ENCODE measurements at regions not wholly inside any gene's neighbourhood (a gene's known extent, or its start where the extent isn't known, plus 50 kb on each side); places are given as distances from the start of the nearest gene placed in this dataset.

DNA sequence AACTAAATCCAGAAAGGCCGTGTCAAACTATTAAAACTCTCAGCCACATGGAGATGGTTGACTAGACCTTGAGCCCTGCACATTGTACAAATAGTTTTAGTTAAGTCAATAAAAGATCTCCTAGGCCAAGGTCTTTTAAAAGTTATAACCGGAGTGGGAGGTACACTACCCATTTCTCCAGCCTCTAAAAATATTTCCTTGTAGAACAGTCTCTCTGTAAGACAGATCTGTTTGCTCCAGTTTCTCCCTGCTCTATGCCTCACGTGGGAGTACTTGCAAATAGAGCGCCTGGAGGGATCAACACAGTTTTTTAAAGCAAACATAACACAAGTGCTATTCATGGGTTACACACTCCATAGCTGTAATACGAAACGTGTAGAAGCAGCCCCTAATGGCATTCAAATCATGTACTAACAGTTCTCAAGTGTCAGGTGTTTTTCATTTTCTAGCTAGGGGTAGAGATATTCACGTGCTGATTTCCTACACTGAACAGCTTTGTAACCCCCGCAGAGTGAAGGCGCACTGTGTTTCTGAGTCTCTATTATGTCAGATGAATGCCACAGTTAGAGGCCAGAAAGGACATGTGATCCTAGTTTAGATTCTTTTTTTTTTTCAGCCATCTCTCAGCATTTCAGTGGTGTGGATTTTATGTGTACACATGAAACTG, 703.4 kb upstream of the GRAMD2B start:
- peak overlapping the region; percentile 98 for H3K27ac Mint-ChIP-seq

DNA sequence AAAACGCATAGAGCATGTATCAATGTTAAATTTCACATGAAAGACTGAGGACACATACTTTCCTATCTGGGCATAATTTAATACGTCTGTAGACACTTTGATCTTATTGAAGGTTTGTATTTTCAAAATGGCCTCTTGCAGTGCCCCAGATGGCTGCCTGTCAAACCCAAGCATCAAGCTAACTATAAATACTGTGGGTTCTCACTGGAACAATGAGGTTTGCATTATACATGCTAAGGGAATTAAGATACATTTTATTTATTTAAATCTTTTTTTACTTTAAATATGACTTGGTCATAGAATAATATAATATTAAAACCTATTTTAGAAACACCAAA, 702.9 kb upstream of the GRAMD2B start:
- peak overlapping the region; percentile 98 for H3K27ac Mint-ChIP-seq
- no peak for DNase-seq (ENCODE audit: low spot score)
- H4K20me1 ChIP-seq (ENCODE audit: low read depth): no peaks in the 10 kb centered on the region
- H2AFZ ChIP-seq (replicated peaks): peak overlapping the region; percentile 56
- H3K9me3 Mint-ChIP-seq: peaks cover 4% of the 10 kb centered on the region
- peaks cover 62% of the 10 kb centered on the region for H3K4me1 Mint-ChIP-seq
- H3K36me3 ChIP-seq: no peaks in the 10 kb centered on the region
- H3K4me2 ChIP-seq: peak overlapping the region; percentile 63
- H3F3A ChIP-seq (ENCODE audit: low read depth): peaks cover 20% of the 10 kb centered on the region
- H3K27me3 ChIP-seq: no peaks in the 10 kb centered on the region
- peaks cover 59% of the 10 kb centered on the region for H3K4me1 ChIP-seq
- H3K36me3 Mint-ChIP-seq: peaks cover 1% of the 10 kb centered on the region
- H3K27ac ChIP-seq: peak overlapping the region; percentile 50
- H3K79me2 ChIP-seq (ENCODE audit: low read depth): no peaks in the 10 kb centered on the region
- TF ChIP-seq CTCF (IDR thresholded peaks at IDR 0.05) (no peak), EZH2phosphoT487 (IDR thresholded peaks at IDR 0.05) (no peak), EZH2 (IDR thresholded peaks at IDR 0.05) (no peak)
- no peak overlapping the region for H3K4me3 ChIP-seq
- no peak overlapping the region for H3K9ac ChIP-seq
- H3K9me3 ChIP-seq (ENCODE audit: low read depth): no peaks in the 10 kb centered on the region
- H3K4me3 Mint-ChIP-seq: no peak overlapping the region
- H3K27me3 Mint-ChIP-seq (ENCODE audit: insufficient read depth, low read depth): no peaks in the 10 kb centered on the region

More for the DNA sequence above, 703.4 kb upstream of the GRAMD2B start:
- H3K4me1 Mint-ChIP-seq: peaks cover 64% of the 10 kb centered on the region
- H3F3A ChIP-seq (ENCODE audit: low read depth): peaks cover 20% of the 10 kb centered on the region
- no peaks in the 10 kb centered on the region for H3K27me3 Mint-ChIP-seq (ENCODE audit: insufficient read depth, low read depth)
- H3K27ac ChIP-seq: peak overlapping the region; percentile 50
- peak overlapping the region; percentile 63 for H3K4me2 ChIP-seq
- H3K9ac ChIP-seq: no peak overlapping the region
- peak; percentile 80 for DNase-seq (ENCODE audit: low spot score)
- H3K4me1 ChIP-seq: peaks cover 63% of the 10 kb centered on the region
- H3K9me3 ChIP-seq (ENCODE audit: low read depth): no peaks in the 10 kb centered on the region
- H3K36me3 Mint-ChIP-seq: peaks cover 1% of the 10 kb centered on the region
- no peaks in the 10 kb centered on the region for H3K27me3 ChIP-seq
- no peaks in the 10 kb centered on the region for H4K20me1 ChIP-seq (ENCODE audit: low read depth)
- TF ChIP-seq EZH2phosphoT487 (IDR thresholded peaks at IDR 0.05) (no peak), CTCF (IDR thresholded peaks at IDR 0.05) (no peak), EZH2 (IDR thresholded peaks at IDR 0.05) (no peak)
- peak overlapping the region; percentile 15 for H3K4me3 ChIP-seq
- H2AFZ ChIP-seq (replicated peaks): peak overlapping the region; percentile 56
- peak overlapping the region; percentile 41 for H3K4me3 Mint-ChIP-seq
- H3K9me3 Mint-ChIP-seq: peaks cover 4% of the 10 kb centered on the region
- H3K79me2 ChIP-seq (ENCODE audit: low read depth): no peaks in the 10 kb centered on the region
- no peaks in the 10 kb centered on the region for H3K36me3 ChIP-seq

- DNase-seq (ENCODE audit: low spot score): no peak
- peak overlapping the region; percentile 63 for H3K4me2 ChIP-seq
- H3K4me1 Mint-ChIP-seq: peaks cover 58% of the 10 kb centered on the region
- H3K79me2 ChIP-seq (ENCODE audit: low read depth): no peaks in the 10 kb centered on the region
- H3K27me3 Mint-ChIP-seq (ENCODE audit: insufficient read depth, low read depth): no peaks in the 10 kb centered on the region
- H3K4me3 ChIP-seq: no peak overlapping the region
- H3K9me3 Mint-ChIP-seq: peaks cover 4% of the 10 kb centered on the region
- peaks cover 20% of the 10 kb centered on the region for H3F3A ChIP-seq (ENCODE audit: low read depth)
- no peaks in the 10 kb centered on the region for H4K20me1 ChIP-seq (ENCODE audit: low read depth)
- H3K36me3 Mint-ChIP-seq: peaks cover 1% of the 10 kb centered on the region
- H3K9me3 ChIP-seq (ENCODE audit: low read depth): no peaks in the 10 kb centered on the region
- no peak overlapping the region for H3K9ac ChIP-seq
- no peak overlapping the region for H3K27ac Mint-ChIP-seq
- TF ChIP-seq EZH2 (IDR thresholded peaks at IDR 0.05) (no peak), EZH2phosphoT487 (IDR thresholded peaks at IDR 0.05) (no peak), CTCF (IDR thresholded peaks at IDR 0.05) (no peak)
- H3K4me3 Mint-ChIP-seq: no peak overlapping the region
- H3K27ac ChIP-seq: no peak overlapping the region
- H3K27me3 ChIP-seq: no peaks in the 10 kb centered on the region
- peaks cover 55% of the 10 kb centered on the region for H3K4me1 ChIP-seq
- H2AFZ ChIP-seq (replicated peaks): peak overlapping the region; percentile 20
- no peaks in the 10 kb centered on the region for H3K36me3 ChIP-seq
Observed at GRCh38 chr5:125720721-125721120, 702.5 kb upstream of the GRAMD2B start.
